ENCODE measurements at regions not wholly inside any gene's neighbourhood (a gene's known extent, or its start where the extent isn't known, plus 50 kb on each side); places are given as distances from the start of the nearest gene placed in this dataset.
"Not testable (repeated sequence)": the region's sequence is repeated elsewhere in the genome, so short reads cannot be mapped to it uniquely, and the experiment has no call there.

DNA sequence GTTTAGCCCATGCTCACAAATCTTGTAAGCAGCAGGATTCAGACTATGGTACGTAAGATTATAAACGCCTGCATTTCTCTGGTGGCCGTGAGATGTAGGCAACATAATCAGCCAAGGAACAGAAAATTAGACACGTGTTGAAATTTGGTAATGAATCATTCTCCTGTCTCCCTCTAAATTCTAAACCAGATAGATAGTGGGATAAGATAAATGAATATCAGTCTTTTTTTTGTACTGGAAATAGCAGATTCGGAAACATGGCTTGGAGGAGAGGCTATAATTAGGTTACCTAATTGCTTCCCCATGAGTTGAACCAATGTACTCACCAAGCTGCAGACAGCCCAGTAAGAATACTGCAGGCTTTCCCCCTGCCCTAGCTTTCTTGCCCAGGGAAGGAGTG, 172.3 kb downstream of the TGFB2 start:
- Mint-ChIP-seq H3K4me1 (ENCODE audit: low read depth) (peaks cover 35% of the 10 kb centered on the region), H3K27ac (ENCODE audit: unreplicated experiment) (no peak overlapping the region), H3K27me3 (ENCODE audit: low read depth) (no peaks in the 10 kb centered on the region), H3K36me3 (ENCODE audit: low read depth) (no peaks in the 10 kb centered on the region), H3K9me3 (ENCODE audit: low read depth) (no peaks in the 10 kb centered on the region), H3K4me3 (ENCODE audit: unreplicated experiment) (no peak overlapping the region)
- DNase-seq (ENCODE audit: low spot score): no peak
- TF ChIP-seq, protein P1, sequence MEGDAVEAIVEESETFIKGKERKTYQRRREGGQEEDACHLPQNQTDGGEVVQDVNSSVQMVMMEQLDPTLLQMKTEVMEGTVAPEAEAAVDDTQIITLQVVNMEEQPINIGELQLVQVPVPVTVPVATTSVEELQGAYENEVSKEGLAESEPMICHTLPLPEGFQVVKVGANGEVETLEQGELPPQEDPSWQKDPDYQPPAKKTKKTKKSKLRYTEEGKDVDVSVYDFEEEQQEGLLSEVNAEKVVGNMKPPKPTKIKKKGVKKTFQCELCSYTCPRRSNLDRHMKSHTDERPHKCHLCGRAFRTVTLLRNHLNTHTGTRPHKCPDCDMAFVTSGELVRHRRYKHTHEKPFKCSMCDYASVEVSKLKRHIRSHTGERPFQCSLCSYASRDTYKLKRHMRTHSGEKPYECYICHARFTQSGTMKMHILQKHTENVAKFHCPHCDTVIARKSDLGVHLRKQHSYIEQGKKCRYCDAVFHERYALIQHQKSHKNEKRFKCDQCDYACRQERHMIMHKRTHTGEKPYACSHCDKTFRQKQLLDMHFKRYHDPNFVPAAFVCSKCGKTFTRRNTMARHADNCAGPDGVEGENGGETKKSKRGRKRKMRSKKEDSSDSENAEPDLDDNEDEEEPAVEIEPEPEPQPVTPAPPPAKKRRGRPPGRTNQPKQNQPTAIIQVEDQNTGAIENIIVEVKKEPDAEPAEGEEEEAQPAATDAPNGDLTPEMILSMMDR (IDR thresholded peaks at IDR 0.05): no peak

DNA sequence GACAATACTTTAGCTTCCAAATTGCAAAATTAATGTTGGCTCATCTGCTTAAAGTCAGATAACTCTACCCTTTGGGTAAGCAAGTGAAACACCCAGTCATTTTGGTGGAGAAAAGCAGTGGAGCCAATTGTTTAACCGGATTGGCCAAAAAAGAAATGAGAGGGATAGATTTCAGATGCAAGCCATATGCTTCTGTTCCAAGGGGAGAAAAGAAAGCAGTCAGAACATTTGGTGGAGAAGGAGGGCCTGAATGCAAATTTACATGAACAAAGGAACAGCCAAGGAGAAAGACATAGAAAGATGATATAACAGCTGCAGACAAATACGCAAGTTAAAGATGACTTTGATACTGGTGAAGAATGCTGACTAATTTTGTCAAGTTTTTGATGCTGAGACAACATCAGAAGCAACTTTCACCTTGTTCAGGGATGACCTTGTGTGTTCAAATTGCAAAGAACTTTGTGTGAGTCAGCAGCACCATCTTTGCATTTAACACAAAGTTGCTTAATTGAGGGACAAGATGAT, 173.1 kb downstream of the TGFB2 start:
- H3K4me1 Mint-ChIP-seq (ENCODE audit: low read depth): peaks cover 35% of the 10 kb centered on the region
- H3K27me3 Mint-ChIP-seq (ENCODE audit: low read depth): no peaks in the 10 kb centered on the region
- H3K36me3 Mint-ChIP-seq (ENCODE audit: low read depth): no peaks in the 10 kb centered on the region
- DNase-seq (ENCODE audit: low spot score): no peak
- TF ChIP-seq, protein P1 (IDR thresholded peaks at IDR 0.05): no peak
- H3K4me3 Mint-ChIP-seq (ENCODE audit: unreplicated experiment): no peak overlapping the region
- H3K27ac Mint-ChIP-seq (ENCODE audit: unreplicated experiment): no peak overlapping the region
- H3K9me3 Mint-ChIP-seq (ENCODE audit: low read depth): no peaks in the 10 kb centered on the region

DNA sequence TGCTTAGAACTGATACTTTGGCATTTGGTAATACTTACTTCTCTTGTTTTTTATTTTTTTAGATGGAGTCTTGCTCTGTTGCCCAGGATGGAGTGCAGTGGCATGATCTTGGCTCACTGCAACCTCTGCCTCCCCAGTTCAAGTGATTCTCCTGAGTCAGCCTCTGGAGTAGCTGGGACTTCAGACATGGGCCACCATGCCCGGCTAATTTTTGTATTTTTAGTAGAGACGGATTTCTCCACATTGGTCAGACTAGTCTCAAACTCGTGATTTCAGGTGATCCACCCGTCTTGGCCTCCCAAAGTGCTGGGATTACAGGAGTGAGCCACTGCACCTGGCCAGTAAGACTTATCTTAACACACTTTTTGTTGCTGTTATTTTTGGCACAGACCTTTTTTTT, 175.5 kb downstream of the TGFB2 start:
- H3K27ac Mint-ChIP-seq (ENCODE audit: unreplicated experiment); H3K27me3 Mint-ChIP-seq (ENCODE audit: low read depth); H3K9me3 Mint-ChIP-seq (ENCODE audit: low read depth); H3K4me3 Mint-ChIP-seq (ENCODE audit: unreplicated experiment); DNase-seq (ENCODE audit: low spot score); H3K36me3 Mint-ChIP-seq (ENCODE audit: low read depth): not testable (repeated sequence)
- peaks cover 49% of the 10 kb centered on the region for H3K4me1 Mint-ChIP-seq (ENCODE audit: low read depth)

DNA sequence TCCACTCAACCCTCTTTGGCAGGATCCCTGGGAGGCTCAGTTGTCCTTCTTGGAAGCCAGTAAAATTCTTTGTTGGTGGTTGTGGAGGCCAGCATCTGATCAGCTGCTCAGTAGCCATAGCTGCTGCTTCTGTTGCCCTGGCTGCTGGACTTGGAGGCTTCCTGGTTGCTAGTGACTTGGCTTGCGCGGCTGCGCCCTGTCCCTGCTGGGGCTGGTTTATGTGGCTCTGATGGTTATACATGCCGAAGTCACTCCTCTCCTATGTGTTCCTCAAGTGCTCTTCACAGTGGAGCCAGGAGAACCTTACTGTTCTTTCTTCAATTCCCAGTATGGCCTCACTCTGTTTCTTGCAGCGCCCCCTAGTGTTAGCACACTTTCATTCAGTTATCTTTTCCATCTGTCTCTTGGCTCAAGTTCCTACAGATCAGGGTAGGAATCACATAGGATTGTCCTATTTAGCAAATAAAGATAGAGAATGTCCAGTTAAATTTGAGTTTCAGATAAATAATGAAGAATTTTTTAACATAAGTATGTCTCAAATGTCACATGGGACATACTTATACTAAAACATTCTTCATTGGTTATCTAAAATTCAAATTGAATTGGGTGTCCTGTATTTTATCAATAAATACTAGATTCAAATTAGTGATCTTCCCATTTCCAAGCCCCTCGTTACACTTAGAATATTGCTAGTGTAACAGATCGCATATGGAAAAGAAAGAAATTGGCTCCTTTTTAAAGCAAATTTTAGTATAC, 176.5 kb downstream of the TGFB2 start:
- Mint-ChIP-seq H3K27ac (ENCODE audit: unreplicated experiment) (no peak overlapping the region), H3K4me3 (ENCODE audit: unreplicated experiment) (no peak overlapping the region)

DNA sequence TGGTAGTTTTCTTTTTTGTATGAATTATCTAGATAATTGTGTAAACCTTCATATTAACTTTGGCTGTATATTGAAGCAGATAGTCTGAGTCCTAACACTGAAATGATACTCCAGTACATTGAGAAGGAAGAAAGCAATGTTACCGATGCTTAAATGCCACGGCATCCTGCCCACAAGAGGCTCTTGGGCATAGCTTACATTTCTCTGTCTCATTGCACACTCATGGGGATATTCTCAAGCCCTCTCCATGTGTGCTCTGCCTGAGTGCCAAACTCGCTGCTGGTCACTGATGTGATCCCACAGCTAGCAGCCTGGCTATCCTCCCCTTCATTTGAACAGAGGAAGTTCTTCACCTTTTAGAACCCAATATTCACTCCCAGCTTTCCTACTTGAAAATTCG, 179.4 kb downstream of the TGFB2 start:
- no peak for DNase-seq (ENCODE audit: low spot score)
- no peaks in the 10 kb centered on the region for H3K27me3 Mint-ChIP-seq (ENCODE audit: low read depth)
- no peak overlapping the region for H3K4me3 Mint-ChIP-seq (ENCODE audit: unreplicated experiment)
- TF ChIP-seq, protein P1 (IDR thresholded peaks at IDR 0.05): no peak
- peaks cover 43% of the 10 kb centered on the region for H3K4me1 Mint-ChIP-seq (ENCODE audit: low read depth)
- no peaks in the 10 kb centered on the region for H3K36me3 Mint-ChIP-seq (ENCODE audit: low read depth)
- H3K27ac Mint-ChIP-seq (ENCODE audit: unreplicated experiment): no peak overlapping the region
- H3K9me3 Mint-ChIP-seq (ENCODE audit: low read depth): no peaks in the 10 kb centered on the region

More for the DNA sequence above, 176.5 kb downstream of the TGFB2 start:
- Mint-ChIP-seq H3K27me3 (ENCODE audit: low read depth) (no peaks in the 10 kb centered on the region), H3K36me3 (ENCODE audit: low read depth) (no peaks in the 10 kb centered on the region), H3K4me1 (ENCODE audit: low read depth) (peaks cover 45% of the 10 kb centered on the region), H3K9me3 (ENCODE audit: low read depth) (no peaks in the 10 kb centered on the region)
- TF ChIP-seq, protein P1 (IDR thresholded peaks at IDR 0.05): peak; percentile 76
- DNase-seq (ENCODE audit: low spot score): no peak

DNA sequence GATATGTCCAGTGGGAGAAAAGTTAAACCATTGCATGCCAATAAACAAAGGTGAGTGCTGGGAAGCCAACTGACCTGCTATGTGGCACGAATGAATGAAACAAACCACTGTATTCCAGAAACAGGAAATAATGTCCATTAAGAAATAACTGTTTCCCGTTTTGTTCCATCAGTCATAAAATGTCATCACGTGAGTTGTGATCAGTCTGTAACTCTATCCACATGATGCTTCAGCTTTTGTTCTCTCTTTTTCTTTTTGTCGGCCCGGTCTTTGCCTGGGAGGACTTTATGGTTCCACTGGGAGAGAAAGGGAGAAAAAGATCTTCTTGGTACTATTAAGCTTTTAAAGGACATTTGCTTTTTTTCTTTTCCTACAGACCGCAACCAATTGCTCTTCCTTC, 179.9 kb downstream of the TGFB2 start:
- Mint-ChIP-seq H3K9me3 (ENCODE audit: low read depth) (no peaks in the 10 kb centered on the region), H3K27me3 (ENCODE audit: low read depth) (no peaks in the 10 kb centered on the region), H3K4me1 (ENCODE audit: low read depth) (peaks cover 47% of the 10 kb centered on the region), H3K27ac (ENCODE audit: unreplicated experiment) (no peak overlapping the region), H3K36me3 (ENCODE audit: low read depth) (no peaks in the 10 kb centered on the region), H3K4me3 (ENCODE audit: unreplicated experiment) (no peak overlapping the region)
- TF ChIP-seq, protein P1 (IDR thresholded peaks at IDR 0.05): no peak
- DNase-seq (ENCODE audit: low spot score): no peak

All from chondrocyte (in vitro differentiated cells).